ENCODE measurements at regions not wholly inside any gene's neighbourhood (a gene's known extent, or its start where the extent isn't known, plus 50 kb on each side); places are given as distances from the start of the nearest gene placed in this dataset.

GRCh38 chr21:41616031-41616591 is 108.2 kb upstream of the TMPRSS2 start:
- Mint-ChIP-seq H3K4me1 (ENCODE audit: unreplicated experiment) (peaks cover 17% of the 10 kb centered on the region), H3K4me3 (no peak overlapping the region), H3K9me3 (no peaks in the 10 kb centered on the region), H3K27me3 (no peaks in the 10 kb centered on the region), H3K36me3 (no peaks in the 10 kb centered on the region), H3K27ac (no peak overlapping the region)
- DNase-seq (ENCODE audit: extremely low spot score, unreplicated experiment), result no peak
- TF ChIP-seq CTCF (conservative IDR thresholded peaks at IDR 0.05), result no peak

- Mint-ChIP-seq H3K4me1 (ENCODE audit: unreplicated experiment) (peaks cover 17% of the 10 kb centered on the region), H3K27ac (no peak overlapping the region), H3K4me3 (no peak overlapping the region), H3K9me3 (no peaks in the 10 kb centered on the region), H3K27me3 (no peaks in the 10 kb centered on the region), H3K36me3 (no peaks in the 10 kb centered on the region)
- TF ChIP-seq CTCF (conservative IDR thresholded peaks at IDR 0.05), result no peak
- DNase-seq (ENCODE audit: extremely low spot score, unreplicated experiment), result no peak
Measured at GRCh38 chr21:41615613-41616012, 107.7 kb upstream of the TMPRSS2 start.

- peaks cover 3% of the 10 kb centered on the region for H3K27me3 Mint-ChIP-seq
- no peaks in the 10 kb centered on the region for H3K36me3 Mint-ChIP-seq
- H3K27ac Mint-ChIP-seq, result no peak overlapping the region
- no peak overlapping the region for H3K4me3 Mint-ChIP-seq
- peaks cover 22% of the 10 kb centered on the region for H3K4me1 Mint-ChIP-seq (ENCODE audit: unreplicated experiment)
- TF ChIP-seq CTCF (conservative IDR thresholded peaks at IDR 0.05), result no peak
- H3K9me3 Mint-ChIP-seq, result no peaks in the 10 kb centered on the region
- no peak for DNase-seq (ENCODE audit: extremely low spot score, unreplicated experiment)
Measured at GRCh38 chr21:41614511-41614910, 106.6 kb upstream of the TMPRSS2 start.

GRCh38 chr21:41613533-41613909 is 105.6 kb upstream of the TMPRSS2 start:
- no peak for TF ChIP-seq CTCF (conservative IDR thresholded peaks at IDR 0.05)
- Mint-ChIP-seq H3K36me3 (no peaks in the 10 kb centered on the region), H3K27ac (peak overlapping the region; percentile 22), H3K9me3 (no peaks in the 10 kb centered on the region), H3K27me3 (peaks cover 3% of the 10 kb centered on the region), H3K4me3 (no peak overlapping the region), H3K4me1 (ENCODE audit: unreplicated experiment) (peaks cover 22% of the 10 kb centered on the region)
- DNase-seq (ENCODE audit: extremely low spot score, unreplicated experiment), result no peak

GRCh38 chr21:41612674-41613532 is 104.9 kb upstream of the TMPRSS2 start:
- no peaks in the 10 kb centered on the region for H3K36me3 Mint-ChIP-seq
- peak overlapping the region; percentile 60 for H3K27ac Mint-ChIP-seq

More at GRCh38 chr21:41612674-41613532, 104.9 kb upstream of the TMPRSS2 start:
- TF ChIP-seq CTCF (conservative IDR thresholded peaks at IDR 0.05), result peak; percentile 93
- DNase-seq (ENCODE audit: extremely low spot score, unreplicated experiment), result peak; percentile 79
- Mint-ChIP-seq H3K27me3 (peaks cover 3% of the 10 kb centered on the region), H3K4me3 (peak overlapping the region; percentile 60), H3K9me3 (no peaks in the 10 kb centered on the region), H3K4me1 (ENCODE audit: unreplicated experiment) (peaks cover 22% of the 10 kb centered on the region)
